ENCODE measurements at regions not wholly inside any gene's neighbourhood (a gene's known extent, or its start where the extent isn't known, plus 50 kb on each side); places are given as distances from the start of the nearest gene placed in this dataset.

DNA sequence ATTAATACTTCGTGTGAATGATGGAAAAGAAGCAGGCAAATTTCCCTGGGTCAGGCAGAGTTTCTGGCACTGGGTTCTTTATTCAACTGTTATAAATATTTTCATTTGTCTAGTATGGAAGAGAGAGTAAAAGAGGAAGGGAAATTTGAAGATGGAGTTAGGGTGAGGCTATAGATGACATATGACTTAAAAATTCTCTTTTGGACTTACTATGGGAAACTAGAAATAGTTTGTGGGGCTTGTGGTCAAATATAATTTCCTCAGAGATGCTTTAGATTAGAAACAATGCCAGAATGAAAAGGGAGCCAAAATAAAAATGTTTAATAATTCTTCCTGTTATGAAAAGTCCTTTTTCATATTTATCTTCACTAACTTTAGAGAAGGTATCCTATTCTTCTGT is 103.2 kb downstream of the GC start (continued):
- TF ChIP-seq ZHX1 (CRISPR knock-in tag; IDR thresholded peaks at IDR 0.05; ENCODE audit: low read depth): no peak
- TF ChIP-seq MTF1 (CRISPR knock-in tag; IDR thresholded peaks at IDR 0.05): no peak
- no peak for TF ChIP-seq POLR2G (IDR thresholded peaks at IDR 0.05; ENCODE audit: low read depth, low read length)

GRCh38 chr4:71677568-71677967 is 106.3 kb downstream of the GC start:
- BruUV-seq (replicated peaks): no TSS peak
- WGBS (ENCODE audit: low lambda C conversion rate): 18% methylated on average over 5 of the region's 5 CpGs
- Histone ChIP-seq H3K4me2 (ENCODE audit: low read depth, low read length) (no peak overlapping the region), H3K4me1 (ENCODE audit: insufficient read depth, low read length) (no peaks in the 10 kb centered on the region), H4K20me1 (ENCODE audit: insufficient read depth, low read length) (no peaks in the 10 kb centered on the region), H3K4me3 (replicated peaks in 1 of 3; ENCODE audit: insufficient read depth in 1 of 3, low read depth in 2 of 3, low read length in 3 of 3) (no peak overlapping the region), H3K79me2 (ENCODE audit: insufficient read depth, low read length) (no peaks in the 10 kb centered on the region), H3K9me3 (ENCODE audit: low read length) (no peaks in the 10 kb centered on the region), H3K27ac (ENCODE audit: extremely low read length, insufficient read depth, low read length) (no peak overlapping the region), H3K36me3 (replicated peaks in 1 of 2; ENCODE audit: control insufficient read depth in 1 of 2, insufficient read depth in 2 of 2, low read length in 2 of 2) (no peaks in the 10 kb centered on the region), H3K9ac (ENCODE audit: insufficient read depth, low read depth, low read length) (no peak overlapping the region), H2AFZ (ENCODE audit: low read length) (no peak overlapping the region), H3K27me3 (ENCODE audit: control insufficient read depth in 1 of 2, insufficient read depth in 2 of 2, low read length in 2 of 2) (no peaks in the 10 kb centered on the region)
- FAIRE-seq (no peak), ATAC-seq (peak; percentile 41; the same call in 2 of the 3 replicates), DNase-seq (ENCODE audit: low spot score) (no peak)
- CTCF ChIA-PET (ENCODE audit: low intra/inter-chr PET ratio, low total read pairs): no interaction called here
- no peak for TF ChIP-seq ZNF563 (CRISPR knock-in tag; IDR thresholded peaks at IDR 0.05)
- TF ChIP-seq ZNF256 (CRISPR knock-in tag; conservative IDR thresholded peaks at IDR 0.05): no peak
- no peak for TF ChIP-seq ZNF776 (CRISPR knock-in tag; IDR thresholded peaks at IDR 0.05)
- in situ Hi-C loops (cut with HindIII; ENCODE audit: extremely low pct_ligation_motif_present, low pct_unique_long_range_greater_than_20kb): no loop called here
- intact Hi-C loops (cut with micrococcal nuclease; ENCODE audit: unreplicated experiment): no loop called here
- POLR2A ChIA-PET: no interaction called here

All from HepG2 (cell line).